ENCODE measurements at regions not wholly inside any gene's neighbourhood (a gene's known extent, or its start where the extent isn't known, plus 50 kb on each side); places are given as distances from the start of the nearest gene placed in this dataset.

- Mint-ChIP-seq H3K9me3 (peaks cover 0 to 2% of the 10 kb centered on the region in 2 donors), H3K27ac (no peak overlapping the region), H3K27me3 (ENCODE audit: low read depth in 2 of 2) (peaks cover 21 to 26% of the 10 kb centered on the region in 2 donors), H3K4me3 (no peak overlapping the region), H3K4me1 (peaks cover 0 to 7% of the 10 kb centered on the region in 2 donors), H3K36me3 (no peaks in the 10 kb centered on the region)
- DNase-seq (no peak), ATAC-seq (peak in 1 of 3 donors; percentile 4)
- intact Hi-C loops (cut with micrococcal nuclease), result loop anchor here (2.0 to 10.0 kb wide), 2 partner anchors 228 to 800 kb away; no protein-coding TSS in a partner anchor
- peaks cover 9% of the 10 kb centered on the region for H3K4me1 ChIP-seq (ENCODE audit: control insufficient read depth, insufficient read depth, low read length)
- peaks cover 6% of the 10 kb centered on the region for H3K27me3 ChIP-seq (ENCODE audit: control insufficient read depth, insufficient read depth, low read length)
- peaks cover 18% of the 10 kb centered on the region for H3K9me3 ChIP-seq (ENCODE audit: control insufficient read depth, insufficient read depth, low read length)
- WGBS (ENCODE audit: insufficient coverage), result 86% methylated on average over 6 of the region's 6 CpGs
- H3K36me3 ChIP-seq (ENCODE audit: control insufficient read depth, insufficient read depth, low read length), result no peaks in the 10 kb centered on the region
- no peak for TF ChIP-seq CTCF (IDR thresholded peaks at IDR 0.05)
- H3K27ac ChIP-seq (ENCODE audit: low read length), result no peak overlapping the region
- no peak overlapping the region for H3K4me3 ChIP-seq (ENCODE audit: low read length)
Observed at GRCh38 chr10:117442521-117442920, 67.3 kb upstream of the PDZD8 start.

- H3K27ac ChIP-seq (ENCODE audit: low read length), result no peak overlapping the region
- peaks cover 21 to 26% of the 10 kb centered on the region in 2 donors for H3K27me3 Mint-ChIP-seq (ENCODE audit: low read depth in 2 of 2)
- H3K27ac Mint-ChIP-seq, result no peak overlapping the region
Observed at GRCh38 chr10:117441812-117442443, 66.7 kb upstream of the PDZD8 start.

GRCh38 chr10:117441361-117441760 lies 66.1 kb upstream of the PDZD8 start:
- Histone ChIP-seq H3K9me3 (ENCODE audit: control insufficient read depth, insufficient read depth, low read length) (peaks cover 14% of the 10 kb centered on the region), H3K4me3 (ENCODE audit: low read length) (no peak overlapping the region), H3K36me3 (ENCODE audit: control insufficient read depth, insufficient read depth, low read length) (no peaks in the 10 kb centered on the region), H3K27ac (ENCODE audit: low read length) (no peak overlapping the region), H3K27me3 (ENCODE audit: control insufficient read depth, insufficient read depth, low read length) (peaks cover 6% of the 10 kb centered on the region), H3K4me1 (ENCODE audit: control insufficient read depth, insufficient read depth, low read length) (peaks cover 9% of the 10 kb centered on the region)
- Mint-ChIP-seq H3K36me3 (no peaks in the 10 kb centered on the region), H3K4me3 (no peak overlapping the region), H3K27ac (no peak overlapping the region), H3K4me1 (peaks cover 0 to 7% of the 10 kb centered on the region in 2 donors), H3K27me3 (ENCODE audit: low read depth in 2 of 2) (peaks cover 23 to 26% of the 10 kb centered on the region in 2 donors), H3K9me3 (peaks cover 0 to 2% of the 10 kb centered on the region in 2 donors)
- TF ChIP-seq CTCF (IDR thresholded peaks at IDR 0.05), result no peak
- no peak for ATAC-seq
- intact Hi-C loops (cut with micrococcal nuclease), result loop anchor here (10.0 kb wide), 1 partner anchor 227 kb away; no protein-coding TSS in a partner anchor
- DNase-seq, result no peak
- 77% methylated on average over 6 of the region's 6 CpGs for WGBS (ENCODE audit: insufficient coverage)

More at GRCh38 chr10:117441812-117442443, 66.7 kb upstream of the PDZD8 start:
- TF ChIP-seq CTCF (IDR thresholded peaks at IDR 0.05), result no peak
- Histone ChIP-seq H3K4me1 (ENCODE audit: control insufficient read depth, insufficient read depth, low read length) (peaks cover 9% of the 10 kb centered on the region), H3K4me3 (ENCODE audit: low read length) (no peak overlapping the region), H3K36me3 (ENCODE audit: control insufficient read depth, insufficient read depth, low read length) (no peaks in the 10 kb centered on the region), H3K27me3 (ENCODE audit: control insufficient read depth, insufficient read depth, low read length) (peaks cover 6% of the 10 kb centered on the region), H3K9me3 (ENCODE audit: control insufficient read depth, insufficient read depth, low read length) (peaks cover 14% of the 10 kb centered on the region)
- Mint-ChIP-seq H3K9me3 (peaks cover 0 to 2% of the 10 kb centered on the region in 2 donors), H3K4me3 (no peak overlapping the region), H3K36me3 (no peaks in the 10 kb centered on the region), H3K4me1 (peaks cover 0 to 7% of the 10 kb centered on the region in 2 donors)
- DNase-seq (no peak), ATAC-seq (no peak)
- WGBS (ENCODE audit: insufficient coverage), result 32% methylated on average over 6 of the region's 6 CpGs
- intact Hi-C loops (cut with micrococcal nuclease), result loop anchor here (2.0 to 10.0 kb wide), 2 partner anchors 227 to 801 kb away; no protein-coding TSS in a partner anchor

All from natural killer cell (primary cell).